D341Med (cell line): ENCODE measurements at regions not wholly inside any gene's neighbourhood (a gene's known extent, or its start where the extent isn't known, plus 50 kb on each side); places are given as distances from the start of the nearest gene placed in this dataset.
"Not testable (repeated sequence)": the region's sequence is repeated elsewhere in the genome, so short reads cannot be mapped to it uniquely, and the experiment has no call there.

Source experiments
- DNase-seq: peaks from one replicate; pipeline ENCODE4 v3.0.0; 2012; ENCODE audit warnings: low spot score

GRCh38 chr14:37786114-37786625 lies 190.7 kb downstream of the TTC6 start:
- not testable (repeated sequence) for DNase-seq

GRCh38 chr14:37787879-37788494 lies 192.6 kb downstream of the TTC6 start:
- no peak for DNase-seq

DNA sequence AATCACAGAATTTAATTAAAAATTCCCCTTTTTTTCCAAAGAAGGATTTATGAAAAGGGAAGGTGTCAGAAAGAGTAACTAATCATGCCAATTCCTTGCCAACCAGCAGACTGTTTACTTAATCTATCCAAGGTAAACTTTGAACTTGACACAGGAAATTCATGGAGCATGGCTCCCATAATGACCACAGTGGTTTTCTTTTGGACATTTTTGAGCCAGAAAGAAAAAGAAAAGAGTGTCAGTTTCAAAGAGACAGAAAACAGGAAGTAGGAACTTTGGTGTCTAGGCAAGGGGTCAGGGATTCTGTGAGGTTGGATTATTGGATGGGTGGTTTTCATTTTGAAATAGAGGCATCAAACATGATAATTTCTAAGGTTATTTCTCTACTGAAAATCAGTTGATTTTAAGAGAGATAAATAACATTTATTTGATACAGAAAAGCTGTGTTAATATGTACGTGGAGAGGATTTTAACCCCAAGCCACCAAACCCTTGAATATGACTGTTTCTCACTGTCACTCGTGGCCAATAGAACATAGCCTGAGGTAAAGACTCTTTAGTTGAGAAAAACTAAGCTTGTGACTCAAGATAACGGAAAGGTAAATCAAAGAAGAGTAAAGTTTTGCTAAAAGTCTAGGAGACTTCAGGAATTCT lies 196.1 kb downstream of the TTC6 start:
- no peak for DNase-seq

DNA sequence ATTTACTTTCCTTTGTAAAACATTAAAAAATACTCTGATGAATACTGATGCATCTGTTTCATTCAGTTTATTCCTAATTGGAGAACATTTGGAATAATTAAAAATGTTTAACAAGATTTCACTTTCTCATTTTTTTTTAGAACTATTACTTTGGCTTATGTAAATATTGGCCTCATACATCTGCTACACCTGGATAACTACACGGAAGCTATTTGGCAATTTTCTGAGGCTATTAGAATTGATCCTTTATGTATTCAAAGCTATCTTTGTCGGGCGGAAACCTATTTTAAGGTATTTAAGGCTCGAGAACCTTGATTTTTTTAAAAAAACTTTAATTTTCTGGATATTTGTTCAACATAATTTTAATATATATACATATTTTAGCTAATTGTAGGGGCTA lies 196.7 kb downstream of the TTC6 start:
- no peak for DNase-seq

GRCh38 chr14:37796703-37797416 lies 201.4 kb downstream of the TTC6 start:
- DNase-seq = no peak

- no peak for DNase-seq
Measured at GRCh38 chr14:37797675-37798074, 202.2 kb downstream of the TTC6 start.

- no peak for DNase-seq
Measured at GRCh38 chr14:37807722-37808121, 212.3 kb downstream of the TTC6 start.

DNA sequence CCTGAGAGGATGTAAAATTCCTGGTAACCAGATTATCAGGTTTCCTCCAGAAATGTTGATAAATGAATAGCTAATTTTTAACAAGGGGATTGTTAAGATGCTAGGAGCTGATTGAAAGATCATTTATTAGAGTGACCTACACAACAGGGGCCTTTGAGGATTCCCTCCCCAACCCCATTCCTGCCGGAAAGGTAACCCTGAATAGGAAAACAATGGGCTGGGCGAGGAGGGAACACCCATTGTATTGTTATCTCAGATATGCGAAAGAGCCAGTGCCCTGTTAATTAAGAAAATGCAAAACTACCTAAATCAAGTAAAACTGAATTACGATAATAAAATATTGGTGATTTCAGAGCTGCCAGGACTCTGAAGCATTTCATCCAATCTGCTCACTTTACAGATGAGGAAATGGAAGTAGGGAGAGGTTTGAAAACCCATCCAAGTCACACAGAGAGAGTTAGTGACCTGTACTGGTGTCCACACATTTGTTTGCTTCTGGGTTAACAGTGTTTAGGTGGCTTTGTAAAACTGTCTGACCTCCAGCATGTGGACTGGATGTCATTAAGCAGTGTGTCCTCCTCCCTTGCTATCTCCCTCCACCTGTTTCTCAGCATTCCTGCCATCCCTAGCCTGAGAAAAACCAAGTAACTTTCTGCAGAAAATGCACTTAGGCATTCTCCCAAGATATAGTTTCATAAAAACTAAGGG lies 214.8 kb downstream of the TTC6 start:
- no peak for DNase-seq

GRCh38 chr14:37813732-37814131 lies 218.3 kb downstream of the TTC6 start:
- no peak for DNase-seq

GRCh38 chr14:37816135-37816534 lies 220.7 kb downstream of the TTC6 start:
- peak; percentile 27 for DNase-seq

DNA sequence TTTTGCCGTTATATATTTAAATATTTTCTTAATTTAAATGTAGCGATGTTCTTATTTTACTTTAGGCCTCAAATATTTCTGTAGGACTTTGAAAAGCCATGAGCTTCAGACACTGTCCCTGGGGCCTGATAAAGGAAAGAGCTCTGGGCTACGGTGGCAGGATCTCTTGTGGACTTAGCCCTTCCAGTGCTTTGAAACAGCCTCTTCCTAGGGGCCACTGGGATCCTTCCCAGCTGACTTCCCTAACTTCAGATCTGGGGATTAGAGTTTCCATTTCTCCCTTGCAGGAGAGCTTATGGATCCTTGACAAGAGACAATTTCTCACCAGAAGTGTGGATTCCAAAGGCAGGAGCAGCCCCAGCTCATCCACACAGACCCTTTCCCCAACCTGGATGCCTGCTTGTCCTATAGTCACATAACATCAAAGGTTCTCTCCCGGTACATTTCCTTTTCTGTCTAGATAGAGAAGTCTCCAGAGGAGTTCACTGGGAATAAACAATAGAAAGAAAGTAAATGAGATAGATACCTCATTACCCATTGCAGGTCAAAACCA lies 221.4 kb downstream of the TTC6 start:
- no peak for DNase-seq

DNA sequence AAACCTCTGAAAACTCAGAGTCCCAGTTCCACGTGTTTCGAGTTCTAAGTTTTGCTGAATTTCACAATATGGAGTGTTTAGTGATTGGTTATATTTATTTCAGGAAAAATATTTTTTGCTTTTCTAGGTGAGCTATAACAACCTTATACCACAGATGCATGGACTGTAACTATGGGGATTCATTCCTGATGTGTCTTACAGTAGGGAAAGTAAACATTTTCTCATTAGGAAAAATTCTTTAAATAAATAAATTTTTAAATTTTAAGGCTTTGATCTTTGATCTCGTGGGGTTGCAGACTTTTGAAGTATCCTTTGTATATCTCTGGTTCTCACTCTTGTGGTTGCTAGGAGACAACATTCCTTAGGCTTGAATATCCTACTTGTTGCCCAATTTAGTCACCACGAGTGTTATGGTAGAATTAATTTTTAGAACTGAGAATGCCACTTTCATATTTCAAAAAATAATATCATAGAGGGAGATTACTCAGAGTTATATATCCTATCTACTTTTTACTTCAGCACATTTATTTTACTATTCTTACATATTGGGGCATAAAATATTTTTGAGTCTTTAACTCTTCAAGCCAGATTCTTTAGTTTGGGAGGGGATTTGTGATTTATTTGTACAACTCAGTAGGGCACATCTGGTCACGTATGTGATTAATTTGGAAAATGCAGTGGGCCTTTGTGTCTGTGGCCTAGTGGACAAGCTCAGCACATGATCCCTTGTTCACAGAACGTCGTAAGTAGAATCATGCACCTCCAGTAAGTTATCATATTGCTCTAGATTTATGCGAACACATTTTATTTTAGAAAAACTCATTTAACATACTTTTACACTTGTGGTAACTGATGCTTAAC lies 224.0 kb downstream of the TTC6 start:
- no peak for DNase-seq

DNA sequence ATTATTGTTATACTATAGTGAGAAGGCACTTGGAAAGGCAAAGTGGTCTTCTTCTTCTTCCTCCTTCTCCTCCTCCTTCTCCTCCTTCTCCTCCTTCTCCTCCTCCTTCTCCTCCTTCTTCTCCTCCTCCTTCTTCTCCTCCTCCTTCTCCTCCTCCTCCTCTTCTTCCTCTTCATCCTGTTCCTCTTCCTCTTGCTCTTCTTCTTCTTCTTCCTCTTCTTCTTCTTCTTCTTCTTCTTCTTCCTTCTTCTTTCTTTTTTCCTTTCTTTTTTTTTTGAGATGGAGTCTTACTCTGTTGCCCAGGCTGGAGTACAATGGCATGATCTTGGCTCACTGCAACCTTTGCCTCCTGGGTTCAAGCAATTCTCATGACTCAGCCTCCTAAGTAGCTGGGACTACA lies 225.4 kb downstream of the TTC6 start:
- DNase-seq = not testable (repeated sequence)

DNA sequence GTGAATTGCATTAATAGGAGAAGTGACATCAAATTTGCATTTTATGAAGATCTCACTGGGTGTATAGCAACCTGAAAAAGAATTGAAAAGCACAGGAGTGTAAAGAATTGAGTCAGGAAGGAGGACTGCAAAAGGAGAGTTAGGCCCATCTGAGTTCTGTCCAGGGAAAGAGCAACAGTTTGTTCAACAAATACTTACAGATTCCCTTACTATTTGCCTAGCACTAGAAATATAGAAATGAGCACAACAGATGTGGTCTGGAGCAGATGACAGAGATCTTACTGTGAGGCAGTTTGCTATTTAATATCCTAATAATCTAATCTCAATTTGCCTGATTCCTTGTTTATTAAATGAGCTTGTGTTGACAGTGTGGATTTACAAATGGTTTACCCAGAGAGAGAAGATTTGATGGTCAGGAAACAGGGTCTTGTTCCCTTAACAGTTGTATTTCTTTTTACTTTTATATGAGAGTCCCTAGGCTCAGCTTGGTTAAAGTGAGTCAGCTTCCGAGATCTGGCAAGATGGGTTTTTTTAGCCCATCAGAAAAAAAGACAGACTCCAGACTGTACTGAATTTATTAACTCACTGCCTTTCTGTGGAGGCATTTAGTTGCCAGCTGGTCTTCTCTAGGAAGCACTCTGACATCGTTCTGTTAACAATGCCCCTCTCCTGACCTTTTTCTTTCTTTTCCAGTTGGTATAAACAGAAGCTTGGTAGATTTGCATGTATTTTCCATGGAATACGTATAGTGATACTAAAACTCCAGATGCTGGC lies 229.7 kb downstream of the TTC6 start:
- DNase-seq = no peak

- DNase-seq = no peak
Measured at GRCh38 chr14:37826869-37827268, 231.4 kb downstream of the TTC6 start.

DNA sequence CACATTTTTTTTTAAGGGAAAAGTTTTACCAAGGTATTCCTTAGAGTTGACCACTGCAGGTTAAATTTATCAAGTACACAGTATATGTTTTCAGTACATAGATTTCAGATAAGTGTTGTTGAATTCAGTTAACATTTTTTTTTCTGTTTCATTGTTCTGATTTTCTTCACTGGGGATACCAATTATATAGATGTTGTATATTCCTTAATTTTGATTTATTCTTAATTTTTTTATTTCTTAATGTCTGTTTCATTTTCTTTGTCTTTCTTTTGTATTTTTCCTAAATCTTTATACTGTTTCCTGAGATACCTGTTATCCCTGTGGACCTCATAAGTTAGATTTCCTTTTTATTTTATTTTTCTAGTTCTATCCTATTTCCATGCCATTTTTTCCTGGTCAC lies 234.8 kb downstream of the TTC6 start:
- no peak for DNase-seq

- no peak for DNase-seq
Measured at GRCh38 chr14:37834275-37834674, 238.8 kb downstream of the TTC6 start.

GRCh38 chr14:37838778-37839177 lies 243.3 kb downstream of the TTC6 start:
- DNase-seq = not testable (repeated sequence)

- DNase-seq = not testable (repeated sequence)
Measured at GRCh38 chr14:37841039-37841438, 245.6 kb downstream of the TTC6 start.

DNA sequence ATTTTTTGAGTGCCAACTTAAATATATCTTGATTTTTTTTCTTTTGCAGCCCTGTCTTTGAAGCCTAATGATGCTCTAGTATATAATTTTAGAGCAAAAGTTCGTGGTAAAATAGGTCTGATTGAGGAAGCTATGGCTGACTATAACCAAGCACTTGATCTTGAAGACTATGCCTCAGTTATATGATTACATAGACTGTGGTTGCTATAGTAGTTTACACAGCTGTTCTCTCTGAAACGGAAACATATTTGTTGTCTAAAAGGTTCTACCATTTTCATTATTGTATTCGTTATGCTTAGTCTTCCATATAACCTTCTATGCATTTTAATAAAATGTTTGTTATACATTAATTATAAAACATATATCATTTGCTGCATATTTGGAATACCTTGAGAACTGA lies 246.7 kb downstream of the TTC6 start:
- DNase-seq = no peak
